ENCODE measurements at regions not wholly inside any gene's neighbourhood (a gene's known extent, or its start where the extent isn't known, plus 50 kb on each side); places are given as distances from the start of the nearest gene placed in this dataset.

DNA sequence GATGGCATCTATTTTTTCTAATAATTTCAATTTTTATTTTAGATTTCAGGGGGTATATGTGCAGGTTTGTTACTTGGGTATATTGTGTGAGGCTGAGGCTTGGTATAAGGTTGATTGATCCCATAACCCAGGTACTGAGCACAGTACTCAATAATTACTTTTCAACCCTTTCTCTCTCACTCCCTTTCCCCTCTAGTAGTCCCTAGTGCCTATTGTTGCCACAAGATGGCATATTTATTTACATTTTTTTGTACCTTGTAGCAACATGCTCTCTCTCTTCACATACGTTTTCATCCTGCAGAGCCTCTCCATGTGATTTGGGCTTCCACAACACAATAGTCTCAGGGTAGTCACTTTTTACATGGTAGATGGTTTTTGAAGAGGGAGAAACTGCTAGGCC lies 172.0 kb downstream of the ATOH1 start:
- TF ChIP-seq TCF12 (IDR thresholded peaks at IDR 0.05; ENCODE audit: low read depth) (no peak), YY1 (IDR thresholded peaks at IDR 0.05; ENCODE audit: low read depth) (no peak), EGR1 (IDR thresholded peaks at IDR 0.05) (no peak), RAD21 (IDR thresholded peaks at IDR 0.05; ENCODE audit: low read depth) (no peak), CREB1 (IDR thresholded peaks at IDR 0.05; ENCODE audit: low read depth) (no peak), FOXM1 (IDR thresholded peaks at IDR 0.05; ENCODE audit: borderline replicate concordance, low read depth) (no peak), TAF1 (IDR thresholded peaks at IDR 0.05; ENCODE audit: low read depth) (no peak), EP300 (IDR thresholded peaks at IDR 0.05; ENCODE audit: borderline replicate concordance) (no peak), TEAD4 (IDR thresholded peaks at IDR 0.05) (no peak), ZBTB7A (IDR thresholded peaks at IDR 0.05; ENCODE audit: low read depth) (no peak), CEBPB (IDR thresholded peaks at IDR 0.05) (no peak), NFIC (IDR thresholded peaks at IDR 0.05) (no peak)
- TF ChIP-seq, protein P1, sequence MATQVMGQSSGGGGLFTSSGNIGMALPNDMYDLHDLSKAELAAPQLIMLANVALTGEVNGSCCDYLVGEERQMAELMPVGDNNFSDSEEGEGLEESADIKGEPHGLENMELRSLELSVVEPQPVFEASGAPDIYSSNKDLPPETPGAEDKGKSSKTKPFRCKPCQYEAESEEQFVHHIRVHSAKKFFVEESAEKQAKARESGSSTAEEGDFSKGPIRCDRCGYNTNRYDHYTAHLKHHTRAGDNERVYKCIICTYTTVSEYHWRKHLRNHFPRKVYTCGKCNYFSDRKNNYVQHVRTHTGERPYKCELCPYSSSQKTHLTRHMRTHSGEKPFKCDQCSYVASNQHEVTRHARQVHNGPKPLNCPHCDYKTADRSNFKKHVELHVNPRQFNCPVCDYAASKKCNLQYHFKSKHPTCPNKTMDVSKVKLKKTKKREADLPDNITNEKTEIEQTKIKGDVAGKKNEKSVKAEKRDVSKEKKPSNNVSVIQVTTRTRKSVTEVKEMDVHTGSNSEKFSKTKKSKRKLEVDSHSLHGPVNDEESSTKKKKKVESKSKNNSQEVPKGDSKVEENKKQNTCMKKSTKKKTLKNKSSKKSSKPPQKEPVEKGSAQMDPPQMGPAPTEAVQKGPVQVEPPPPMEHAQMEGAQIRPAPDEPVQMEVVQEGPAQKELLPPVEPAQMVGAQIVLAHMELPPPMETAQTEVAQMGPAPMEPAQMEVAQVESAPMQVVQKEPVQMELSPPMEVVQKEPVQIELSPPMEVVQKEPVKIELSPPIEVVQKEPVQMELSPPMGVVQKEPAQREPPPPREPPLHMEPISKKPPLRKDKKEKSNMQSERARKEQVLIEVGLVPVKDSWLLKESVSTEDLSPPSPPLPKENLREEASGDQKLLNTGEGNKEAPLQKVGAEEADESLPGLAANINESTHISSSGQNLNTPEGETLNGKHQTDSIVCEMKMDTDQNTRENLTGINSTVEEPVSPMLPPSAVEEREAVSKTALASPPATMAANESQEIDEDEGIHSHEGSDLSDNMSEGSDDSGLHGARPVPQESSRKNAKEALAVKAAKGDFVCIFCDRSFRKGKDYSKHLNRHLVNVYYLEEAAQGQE (IDR thresholded peaks at IDR 0.05; ENCODE audit: low read depth), result no peak
- TF ChIP-seq, protein P2, sequence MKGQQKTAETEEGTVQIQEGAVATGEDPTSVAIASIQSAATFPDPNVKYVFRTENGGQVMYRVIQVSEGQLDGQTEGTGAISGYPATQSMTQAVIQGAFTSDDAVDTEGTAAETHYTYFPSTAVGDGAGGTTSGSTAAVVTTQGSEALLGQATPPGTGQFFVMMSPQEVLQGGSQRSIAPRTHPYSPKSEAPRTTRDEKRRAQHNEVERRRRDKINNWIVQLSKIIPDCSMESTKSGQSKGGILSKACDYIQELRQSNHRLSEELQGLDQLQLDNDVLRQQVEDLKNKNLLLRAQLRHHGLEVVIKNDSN (IDR thresholded peaks at IDR 0.05), result no peak
- TF ChIP-seq, protein P3, sequence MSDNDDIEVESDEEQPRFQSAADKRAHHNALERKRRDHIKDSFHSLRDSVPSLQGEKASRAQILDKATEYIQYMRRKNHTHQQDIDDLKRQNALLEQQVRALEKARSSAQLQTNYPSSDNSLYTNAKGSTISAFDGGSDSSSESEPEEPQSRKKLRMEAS (IDR thresholded peaks at IDR 0.05), result no peak

DNA sequence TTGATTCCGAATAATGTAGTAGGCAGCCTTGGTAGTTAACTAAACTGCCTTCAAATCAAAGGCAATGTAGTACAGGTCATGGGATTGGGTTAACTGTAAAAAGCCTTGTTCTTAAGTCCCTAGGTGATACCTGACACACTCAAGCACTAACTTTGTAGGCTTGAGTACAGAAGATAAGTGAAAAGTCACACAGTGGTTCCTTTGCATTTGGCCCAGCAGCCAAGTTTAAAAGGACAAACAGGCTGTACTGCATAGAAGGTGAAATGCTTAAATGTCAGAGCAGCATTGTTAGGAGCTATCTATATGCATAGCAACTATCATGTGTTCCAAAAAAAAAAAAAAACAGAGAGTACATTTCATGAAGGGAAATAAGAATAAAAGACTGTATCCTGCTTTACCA lies 178.4 kb downstream of the ATOH1 start:
- TF ChIP-seq EGR1 (IDR thresholded peaks at IDR 0.05), result no peak
- TF ChIP-seq CEBPB (IDR thresholded peaks at IDR 0.05), result no peak
- no peak for TF ChIP-seq TAF1 (IDR thresholded peaks at IDR 0.05; ENCODE audit: low read depth)

DNA sequence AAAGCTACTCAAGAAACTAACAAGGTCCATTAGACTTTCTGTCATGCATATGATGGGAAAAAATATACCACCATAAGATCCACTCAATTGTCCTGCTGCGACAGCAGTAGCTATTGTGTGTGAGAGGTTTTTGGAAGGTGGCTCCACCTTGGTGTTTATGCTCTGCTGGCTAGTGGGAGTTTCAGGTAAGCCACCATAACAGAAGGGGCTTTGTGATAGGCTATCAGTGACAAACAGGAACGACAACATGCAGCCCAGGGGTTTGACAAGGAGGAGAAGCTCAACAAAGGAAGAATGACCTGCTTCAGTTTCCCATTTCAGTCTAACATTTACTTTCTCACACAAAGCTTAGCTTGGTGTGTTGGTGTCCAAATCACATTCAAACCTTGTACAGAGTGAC lies 182.6 kb downstream of the ATOH1 start:
- TF ChIP-seq, protein P2 (IDR thresholded peaks at IDR 0.05), result no peak
- TF ChIP-seq EP300 (IDR thresholded peaks at IDR 0.05; ENCODE audit: borderline replicate concordance), result no peak
- TF ChIP-seq, protein P3 (IDR thresholded peaks at IDR 0.05), result no peak
- no peak for TF ChIP-seq CEBPB (IDR thresholded peaks at IDR 0.05)
- TF ChIP-seq, protein P1 (IDR thresholded peaks at IDR 0.05; ENCODE audit: low read depth), result no peak
- no peak for TF ChIP-seq NFIC (IDR thresholded peaks at IDR 0.05)
- no peak for TF ChIP-seq CREB1 (IDR thresholded peaks at IDR 0.05; ENCODE audit: low read depth)
- no peak for TF ChIP-seq FOXM1 (IDR thresholded peaks at IDR 0.05; ENCODE audit: borderline replicate concordance, low read depth)
- no peak for TF ChIP-seq TCF12 (IDR thresholded peaks at IDR 0.05; ENCODE audit: low read depth)

DNA sequence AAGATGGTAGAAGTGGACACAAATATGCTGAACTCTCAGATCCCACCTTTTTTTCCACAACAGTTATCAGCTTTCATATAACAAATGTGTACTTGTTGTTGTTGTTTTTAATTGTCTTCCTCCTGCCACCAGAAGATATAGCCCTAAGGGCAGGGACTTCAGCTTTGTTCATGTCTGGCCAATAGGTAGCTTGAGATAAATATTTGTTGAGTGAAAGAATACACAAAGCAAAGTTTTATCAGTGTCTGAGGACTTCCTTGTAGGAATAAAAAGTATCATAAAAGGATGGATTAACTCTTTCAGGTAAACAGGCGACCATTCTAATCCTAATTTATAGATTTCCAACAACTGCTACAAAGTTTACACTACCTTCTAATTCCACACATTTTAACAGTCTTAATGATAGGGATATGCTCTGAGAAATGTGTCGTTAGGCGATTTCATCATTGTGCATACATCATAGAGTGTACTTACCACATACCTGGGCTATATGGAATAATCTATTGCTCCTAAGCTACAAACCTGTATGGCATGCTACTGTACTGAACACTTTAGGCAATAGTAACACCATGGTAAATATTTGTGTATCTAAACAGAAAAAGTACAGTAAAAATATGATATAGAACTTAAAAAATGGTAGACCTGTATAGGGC lies 186.1 kb downstream of the ATOH1 start:
- no peak for TF ChIP-seq TEAD4 (IDR thresholded peaks at IDR 0.05)
- no peak for TF ChIP-seq TAF1 (IDR thresholded peaks at IDR 0.05; ENCODE audit: low read depth)
- TF ChIP-seq, protein P2 (IDR thresholded peaks at IDR 0.05), result no peak
- no peak for TF ChIP-seq CEBPB (IDR thresholded peaks at IDR 0.05)
- TF ChIP-seq, protein P3 (IDR thresholded peaks at IDR 0.05), result no peak
- TF ChIP-seq EGR1 (IDR thresholded peaks at IDR 0.05), result no peak
- no peak for TF ChIP-seq NFIC (IDR thresholded peaks at IDR 0.05)

DNA sequence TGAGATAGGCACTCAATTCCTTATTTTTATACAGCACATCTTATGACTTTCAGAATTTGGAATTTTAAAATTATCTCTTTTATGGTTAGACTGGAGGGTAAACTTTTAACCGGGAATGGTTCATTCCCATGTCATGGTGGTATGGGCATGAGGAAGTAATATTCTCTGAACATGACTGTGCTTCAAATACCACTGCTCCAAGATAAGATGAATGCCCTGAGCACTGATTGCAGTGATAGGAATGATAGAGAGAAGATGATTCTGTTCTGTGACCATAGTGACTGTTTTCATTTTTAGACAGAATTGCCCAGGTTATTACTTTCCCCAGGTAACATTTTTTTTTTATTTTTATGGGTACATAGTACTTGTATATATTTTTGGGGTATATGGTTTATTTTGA lies 187.4 kb downstream of the ATOH1 start:
- TF ChIP-seq, protein P2 (IDR thresholded peaks at IDR 0.05), result no peak
- no peak for TF ChIP-seq NFIC (IDR thresholded peaks at IDR 0.05)
- no peak for TF ChIP-seq EGR1 (IDR thresholded peaks at IDR 0.05)
- TF ChIP-seq YY1 (IDR thresholded peaks at IDR 0.05; ENCODE audit: low read depth), result no peak
- TF ChIP-seq, protein P3 (IDR thresholded peaks at IDR 0.05), result no peak
- TF ChIP-seq TAF1 (IDR thresholded peaks at IDR 0.05; ENCODE audit: low read depth), result no peak
- TF ChIP-seq TEAD4 (IDR thresholded peaks at IDR 0.05), result no peak
- TF ChIP-seq TCF12 (IDR thresholded peaks at IDR 0.05; ENCODE audit: low read depth), result no peak
- TF ChIP-seq FOXM1 (IDR thresholded peaks at IDR 0.05; ENCODE audit: borderline replicate concordance, low read depth), result no peak
- no peak for TF ChIP-seq RAD21 (IDR thresholded peaks at IDR 0.05; ENCODE audit: low read depth)
- TF ChIP-seq ZBTB7A (IDR thresholded peaks at IDR 0.05; ENCODE audit: low read depth), result no peak
- TF ChIP-seq EP300 (IDR thresholded peaks at IDR 0.05; ENCODE audit: borderline replicate concordance), result no peak
- no peak for TF ChIP-seq CREB1 (IDR thresholded peaks at IDR 0.05; ENCODE audit: low read depth)
- TF ChIP-seq, protein P1 (IDR thresholded peaks at IDR 0.05; ENCODE audit: low read depth), result no peak
- no peak for TF ChIP-seq CEBPB (IDR thresholded peaks at IDR 0.05)
